ENCODE measurements at regions not wholly inside any gene's neighbourhood (a gene's known extent, or its start where the extent isn't known, plus 50 kb on each side); places are given as distances from the start of the nearest gene placed in this dataset.

- no peak for DNase-seq (ENCODE audit: low read depth)
- TF ChIP-seq CTCF (IDR thresholded peaks at IDR 0.05; ENCODE audit: insufficient read depth, low read depth, low read length, missing control alignments), result no peak
- H3K4me3 ChIP-seq (ENCODE audit: low read length), result no peak overlapping the region
These were observed 99.5 kb downstream of the KDM5D start for GRCh38 chrY:19644889-19645638.

GRCh38 chrY:19637651-19638347 is 106.7 kb downstream of the KDM5D start:
- H3K4me3 ChIP-seq (ENCODE audit: low read length), result no peak overlapping the region
- DNase-seq (ENCODE audit: low read depth), result no peak
- no peak for TF ChIP-seq CTCF (IDR thresholded peaks at IDR 0.05; ENCODE audit: insufficient read depth, low read depth, low read length, missing control alignments)

- no peak for TF ChIP-seq CTCF (IDR thresholded peaks at IDR 0.05; ENCODE audit: insufficient read depth, low read depth, low read length, missing control alignments)
- H3K4me3 ChIP-seq (ENCODE audit: low read length), result no peak overlapping the region
- DNase-seq (ENCODE audit: low read depth), result no peak
These were observed 115.6 kb downstream of the KDM5D start for GRCh38 chrY:19628926-19629325.

GRCh38 chrY:19622392-19622791 is 122.1 kb downstream of the KDM5D start:
- no peak overlapping the region for H3K4me3 ChIP-seq (ENCODE audit: low read length)
- DNase-seq (ENCODE audit: low read depth), result peak; percentile 2
- TF ChIP-seq CTCF (IDR thresholded peaks at IDR 0.05; ENCODE audit: insufficient read depth, low read depth, low read length, missing control alignments), result no peak

- no peak overlapping the region for H3K4me3 ChIP-seq (ENCODE audit: low read length)
- DNase-seq (ENCODE audit: low read depth), result peak; percentile 61
- TF ChIP-seq CTCF (IDR thresholded peaks at IDR 0.05; ENCODE audit: insufficient read depth, low read depth, low read length, missing control alignments), result no peak
These were observed 122.8 kb downstream of the KDM5D start for GRCh38 chrY:19621756-19622155.

- no peak overlapping the region for H3K4me3 ChIP-seq (ENCODE audit: low read length)
- DNase-seq (ENCODE audit: low read depth), result no peak
- no peak for TF ChIP-seq CTCF (IDR thresholded peaks at IDR 0.05; ENCODE audit: insufficient read depth, low read depth, low read length, missing control alignments)
These were observed 143.4 kb downstream of the KDM5D start for GRCh38 chrY:19601113-19601512.

Measured in epithelial cell of esophagus (primary cell).